SK-N-SH (cell line): ENCODE measurements at regions not wholly inside any gene's neighbourhood (a gene's known extent, or its start where the extent isn't known, plus 50 kb on each side); places are given as distances from the start of the nearest gene placed in this dataset.

Experiments used
- CTCF ChIA-PET: fragments of 300-600, 350-600 bp; formaldehyde crosslinking; extraction: SDS; loops from one replicate; lab custom pipeline; 2021; lab: Yijun Ruan, JAX
- POLR2A ChIA-PET: fragments of 350-600 bp; sonication (Branson Sonifier 250); formaldehyde crosslinking; extraction: SDS; loops from one replicate; lab custom pipeline; 2020; ENCODE audit warnings: antibody characterized with exemption, inconsistent platforms; lab: Yijun Ruan, JAX
- DNase-seq: peaks from one replicate; pipeline ENCODE4 v3.0.0; 2012
- H2AFZ ChIP-seq: fragments of 200-600 bp; sonication (generic); 2 replicates; pipeline ENCODE4 v1.8.1; 2016; ENCODE audit warnings: antibody characterized with exemption, mild to moderate bottlenecking, low read depth
- H3F3A ChIP-seq: fragments of 200-600 bp; sonication (generic); replicated peaks from 2 replicates; pipeline ENCODE3; 2016; ENCODE audit warnings: antibody characterized with exemption, mild to moderate bottlenecking; ENCODE audit not compliant: insufficient read depth
- H3K27ac ChIP-seq, 2 experiments: fragments of 200-500 bp in 1 of 2; fragments of 200-600 bp in 1 of 2; sonication (Bioruptor generic) in 1 of 2; sonication (generic), shearing (Covaris generic) in 1 of 2; 2 replicates each; pipeline versions ENCODE4 v1.5.1 to v1.6.1; 2014 to 2016; ENCODE audit warnings: low read depth in 2 of 2, inconsistent platforms in 1 of 2, low read length in 1 of 2, mild to moderate bottlenecking in 1 of 2, mixed read lengths in 1 of 2
- H3K27me3 ChIP-seq: fragments of 200-600 bp; sonication (generic), shearing (Covaris generic); 2 replicates; pipeline ENCODE4 v1.6.1; 2016; ENCODE audit warnings: mixed run types; ENCODE audit not compliant: insufficient read depth
- H3K36me3 ChIP-seq, 2 experiments: fragments of 200-500 bp in 1 of 2; fragments of 200-600 bp in 1 of 2; sonication (Bioruptor generic) in 1 of 2; sonication (generic) in 1 of 2; replicated peaks in 1 of 2; 2 replicates each; pipeline versions ENCODE3 to v1.5.1; 2014 to 2016; ENCODE audit warnings: low read length in 1 of 2, mild to moderate bottlenecking in 1 of 2; ENCODE audit not compliant: insufficient read depth in 2 of 2, control insufficient read depth in 1 of 2
- H3K4me1 ChIP-seq, 2 experiments: fragments of 200-500 bp in 1 of 2; fragments of 200-600 bp in 1 of 2; sonication (Bioruptor generic) in 1 of 2; sonication (generic), shearing (Covaris generic) in 1 of 2; 2 replicates each; pipeline versions ENCODE4 v1.5.1 to v1.6.1; 2014 to 2016; ENCODE audit warnings: low read depth in 1 of 2, low read length in 1 of 2, mixed run types in 1 of 2; ENCODE audit not compliant: insufficient read depth in 2 of 2, control insufficient read depth in 1 of 2
- H3K4me2 ChIP-seq: fragments of 200-600 bp; sonication (generic), shearing (Covaris generic); 2 replicates; pipeline ENCODE4 v1.6.1; 2017; ENCODE audit warnings: mixed run types
- H3K4me3 ChIP-seq, 2 experiments: fragments of 200-500 bp in 1 of 2; fragments of 200-600 bp in 1 of 2; sonication (Bioruptor generic) in 1 of 2; sonication (generic), shearing (Covaris generic) in 1 of 2; 2 replicates each; pipeline versions ENCODE4 v1.5.1 to v1.8.1; 2014 to 2016; ENCODE audit warnings: low read depth in 2 of 2, inconsistent platforms in 1 of 2, low read length in 1 of 2, mild to moderate bottlenecking in 1 of 2, mixed read lengths in 1 of 2, moderate library complexity in 1 of 2
- H3K79me2 ChIP-seq: fragments of 200-600 bp; sonication (generic); 2 replicates; pipeline ENCODE4 v1.8.1; 2017; ENCODE audit warnings: mild to moderate bottlenecking; ENCODE audit not compliant: insufficient read depth
- H3K9ac ChIP-seq: fragments of 200-600 bp; sonication (generic); 2 replicates; pipeline ENCODE4 v1.6.1; 2017; ENCODE audit warnings: mixed run types
- H3K9me2 ChIP-seq: fragments of 200-600 bp; sonication (generic); 2 replicates; pipeline ENCODE4 v1.6.1; 2017; ENCODE audit warnings: mixed run types
- H3K9me3 ChIP-seq: fragments of 200-600 bp; sonication (generic); 2 replicates; pipeline ENCODE4 v1.6.1; 2017; ENCODE audit warnings: mixed run types, mild to moderate bottlenecking, moderate library complexity
- H4K20me1 ChIP-seq: fragments of 200-600 bp; sonication (generic); 2 replicates; pipeline ENCODE4 v1.6.1; 2017; ENCODE audit warnings: mild to moderate bottlenecking, mixed run types; ENCODE audit not compliant: insufficient read depth
- ELF1 ChIP-seq: IDR thresholded peaks from 2 replicates; pipeline ENCODE4 v1.4.0; 2012
- EZH2phosphoT487 ChIP-seq: fragments of 200-600 bp; sonication (generic); IDR thresholded peaks from 2 replicates; pipeline ENCODE4 v1.6.1; 2017; ENCODE audit warnings: low read depth, mixed run types, mild to moderate bottlenecking, antibody characterized with exemption, moderate library complexity, borderline replicate concordance
- FOSL2 ChIP-seq: IDR thresholded peaks from 2 replicates; pipeline ENCODE4 v1.4.0; 2012; ENCODE audit warnings: low read depth, mild to moderate bottlenecking, moderate library complexity, borderline replicate concordance
- FOXJ3 ChIP-seq: sonication (generic); formaldehyde crosslinking; IDR thresholded peaks from 2 replicates; pipeline ENCODE4 v1.5.1; 2020; ENCODE audit warnings: mild to moderate bottlenecking, missing genetic modification reagents
- JUND ChIP-seq: IDR thresholded peaks from 2 replicates; pipeline ENCODE4 v1.4.0; 2012
- MEF2A ChIP-seq: IDR thresholded peaks from 2 replicates; pipeline ENCODE4 v1.4.0; 2012; ENCODE audit warnings: low read depth, borderline replicate concordance
- NFIC ChIP-seq: IDR thresholded peaks from 2 replicates; pipeline ENCODE4 v1.4.0; 2012; ENCODE audit warnings: borderline replicate concordance
- RAD21 ChIP-seq: IDR thresholded peaks from 2 replicates; pipeline ENCODE4 v1.6.1; 2012; ENCODE audit warnings: mild to moderate bottlenecking, low read length
- SIN3A ChIP-seq: IDR thresholded peaks from 2 replicates; pipeline ENCODE4 v1.6.1; 2012; ENCODE audit warnings: low read depth, mild to moderate bottlenecking, low read length, moderate library complexity, borderline replicate concordance
- TCF12 ChIP-seq: IDR thresholded peaks from 2 replicates; pipeline ENCODE4 v1.4.0; 2012
- TEAD4 ChIP-seq: IDR thresholded peaks from 2 replicates; pipeline ENCODE4 v1.4.0; 2012; ENCODE audit warnings: mild to moderate bottlenecking, borderline replicate concordance; ENCODE audit not compliant: insufficient read depth
- WGBS: methylation state at CpG from one replicate; pipeline ENCODE4 v1.1.6; 2017; ENCODE audit warnings: low lambda C conversion rate; 5-methylcytosine and 5-hydroxymethylcytosine counted together
- TF ChIP-seq, protein P1 (sequence below): fragments of 150-350 bp; IDR thresholded peaks from 2 replicates; pipeline ENCODE4 v1.6.1; 2016; ENCODE audit warnings: mild to moderate bottlenecking, low read depth, low read length
- TF ChIP-seq, protein P2 (sequence below): IDR thresholded peaks from 2 replicates; pipeline ENCODE4; 2012

DNA sequence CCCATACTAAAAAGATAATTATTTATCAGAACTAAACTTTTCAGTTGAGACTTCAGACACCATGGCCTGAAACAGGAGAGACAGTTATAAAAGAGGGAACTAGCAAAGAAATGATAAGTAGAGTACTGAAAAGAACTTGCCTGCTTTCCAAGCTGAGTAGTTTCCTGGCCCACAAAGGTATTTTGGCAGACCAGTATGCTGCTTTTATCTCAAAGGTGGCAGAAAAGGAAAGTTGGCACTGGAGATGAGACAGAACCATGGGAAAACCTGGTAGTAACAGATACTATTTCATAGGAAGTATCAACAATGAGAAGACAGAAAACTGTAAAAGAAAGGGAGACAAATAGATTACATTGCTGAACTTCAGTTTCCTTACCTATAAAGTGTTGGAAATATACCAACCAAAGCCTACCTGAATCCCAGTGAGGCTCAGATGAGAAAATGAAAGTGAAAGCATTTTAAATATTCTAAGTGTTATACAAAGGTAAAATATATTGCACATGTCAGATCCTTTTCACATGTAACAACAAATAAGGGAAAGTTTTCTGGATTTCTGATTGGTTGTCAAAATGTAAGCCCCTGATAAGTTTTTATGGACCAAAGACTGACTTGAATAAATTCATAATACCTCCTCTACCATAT lies 155.3 kb upstream of the FSCB start:
- no peaks in the 10 kb centered on the region for H3K36me3 ChIP-seq
- no peak for TF ChIP-seq TCF12
- TF ChIP-seq, all 33 proteins: peak for 0
- Histone ChIP-seq H3K79me2 (no peaks in the 10 kb centered on the region), H3K27me3 (no peaks in the 10 kb centered on the region), H3K9ac (no peak overlapping the region), H3K9me2 (no peaks in the 10 kb centered on the region), H3K4me3 (no peak overlapping the region), H3K4me1 (no peaks in the 10 kb centered on the region; a peak in 1 of 4 replicates), H4K20me1 (no peaks in the 10 kb centered on the region), H3K4me2 (no peak overlapping the region), H3K27ac (no peak overlapping the region), H2AFZ (no peak overlapping the region), H3F3A (no peaks in the 10 kb centered on the region), H3K9me3 (no peaks in the 10 kb centered on the region)
- no peak for DNase-seq
- POLR2A ChIA-PET = no interaction called here
- CTCF ChIA-PET = no interaction called here

DNA sequence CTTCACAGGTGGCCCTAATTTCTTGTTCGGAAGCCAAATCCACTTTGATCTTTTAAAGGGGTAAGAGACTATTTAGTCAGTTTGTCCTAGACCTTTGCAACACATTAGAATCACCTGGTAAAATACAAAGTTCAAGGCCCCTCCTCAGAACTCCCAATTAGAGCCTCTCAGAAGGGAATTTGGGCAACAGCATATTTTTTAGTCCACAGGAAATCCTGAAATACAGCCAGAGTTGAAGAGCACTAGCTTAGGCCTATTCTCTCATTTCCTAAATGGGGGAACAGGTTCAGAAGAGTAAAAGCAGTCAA lies 151.3 kb upstream of the FSCB start:
- Histone ChIP-seq H3K9me3 (no peaks in the 10 kb centered on the region), H3K4me2 (no peak overlapping the region), H3K4me3 (no peak overlapping the region), H3K27ac (no peak overlapping the region), H3F3A (no peaks in the 10 kb centered on the region), H4K20me1 (no peaks in the 10 kb centered on the region), H3K79me2 (no peaks in the 10 kb centered on the region), H3K36me3 (no peaks in the 10 kb centered on the region), H3K4me1 (peaks cover 0 to 8% of the 10 kb centered on the region in 2 experiments; a peak in 1 of 4 replicates), H3K27me3 (no peaks in the 10 kb centered on the region), H2AFZ (no peak overlapping the region), H3K9me2 (no peaks in the 10 kb centered on the region), H3K9ac (no peak overlapping the region)
- 0% methylated on average over 1 of the region's 1 CpG for WGBS
- TF ChIP-seq, protein P1, sequence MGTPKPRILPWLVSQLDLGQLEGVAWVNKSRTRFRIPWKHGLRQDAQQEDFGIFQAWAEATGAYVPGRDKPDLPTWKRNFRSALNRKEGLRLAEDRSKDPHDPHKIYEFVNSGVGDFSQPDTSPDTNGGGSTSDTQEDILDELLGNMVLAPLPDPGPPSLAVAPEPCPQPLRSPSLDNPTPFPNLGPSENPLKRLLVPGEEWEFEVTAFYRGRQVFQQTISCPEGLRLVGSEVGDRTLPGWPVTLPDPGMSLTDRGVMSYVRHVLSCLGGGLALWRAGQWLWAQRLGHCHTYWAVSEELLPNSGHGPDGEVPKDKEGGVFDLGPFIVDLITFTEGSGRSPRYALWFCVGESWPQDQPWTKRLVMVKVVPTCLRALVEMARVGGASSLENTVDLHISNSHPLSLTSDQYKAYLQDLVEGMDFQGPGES = no peak
- TF ChIP-seq, protein P2, sequence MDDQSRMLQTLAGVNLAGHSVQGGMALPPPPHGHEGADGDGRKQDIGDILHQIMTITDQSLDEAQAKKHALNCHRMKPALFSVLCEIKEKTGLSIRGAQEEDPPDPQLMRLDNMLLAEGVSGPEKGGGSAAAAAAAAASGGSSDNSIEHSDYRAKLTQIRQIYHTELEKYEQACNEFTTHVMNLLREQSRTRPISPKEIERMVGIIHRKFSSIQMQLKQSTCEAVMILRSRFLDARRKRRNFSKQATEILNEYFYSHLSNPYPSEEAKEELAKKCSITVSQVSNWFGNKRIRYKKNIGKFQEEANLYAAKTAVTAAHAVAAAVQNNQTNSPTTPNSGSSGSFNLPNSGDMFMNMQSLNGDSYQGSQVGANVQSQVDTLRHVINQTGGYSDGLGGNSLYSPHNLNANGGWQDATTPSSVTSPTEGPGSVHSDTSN = no peak
- TF ChIP-seq RAD21 (no peak), TEAD4 (no peak), EZH2phosphoT487 (no peak), FOXJ3 (CRISPR knock-in tag) (no peak), JUND (no peak), NFIC (no peak), FOSL2 (no peak), MEF2A (no peak), ELF1 (no peak), SIN3A (no peak)
- CTCF ChIA-PET = no interaction called here
- POLR2A ChIA-PET = no interaction called here
- DNase-seq = no peak
